ENCODE measurements at regions not wholly inside any gene's neighbourhood (a gene's known extent, or its start where the extent isn't known, plus 50 kb on each side); places are given as distances from the start of the nearest gene placed in this dataset.
A peak's percentile ranks its signal among the peaks of the same experiment; 100 is the strongest.
"Not testable (repeated sequence)": the region's sequence is repeated elsewhere in the genome, so short reads cannot be mapped to it uniquely, and the experiment has no call there.

DNA sequence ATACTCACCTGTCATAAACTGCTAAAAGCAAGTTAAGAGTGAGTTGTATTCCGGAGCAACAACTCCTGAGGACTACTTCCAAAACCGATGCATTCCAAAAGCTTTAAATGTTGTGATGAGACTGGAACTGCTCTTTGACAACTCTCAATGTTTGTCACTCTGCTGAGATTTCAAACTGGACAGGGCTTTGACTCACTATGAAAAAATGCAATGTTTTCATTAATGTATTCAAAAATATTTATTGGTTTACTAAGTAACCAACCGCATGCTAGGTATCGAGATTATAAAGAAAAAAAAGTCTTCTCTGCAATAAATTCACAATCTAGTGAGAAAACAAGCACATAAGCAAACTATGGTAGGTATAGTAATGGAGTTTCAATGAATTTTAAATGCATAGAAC lies 107.9 kb upstream of the GNAI1 start:
- Histone ChIP-seq H3K4me3 (no peak overlapping the region), H3K9me3 (peaks cover 0 to 9% (median 0%) of the 10 kb centered on the region in 4 donors), H3K36me3 (no peaks in the 10 kb centered on the region), H3K4me1 (no peaks in the 10 kb centered on the region), H3K27me3 (no peaks in the 10 kb centered on the region), H3K27ac (no peak overlapping the region)
- intact Hi-C loops (cut with DNase I; ENCODE audit: low total_unique reads), result no loop called here
- no peak for DNase-seq
- TF ChIP-seq POLR2A (IDR thresholded peaks at IDR 0.05) (no peak), EP300 (IDR thresholded peaks at IDR 0.05) (no peak), POLR2AphosphoS5 (IDR thresholded peaks at IDR 0.05) (no peak)
- 88 to 92% (median 90%) methylated on average over 4 of the region's 4 CpGs for WGBS, 5 donors

GRCh38 chr7:80020277-80020676 lies 114.4 kb upstream of the GNAI1 start:
- WGBS, 5 donors, result 24 to 56% (median 41%) methylated on average over 5 of the region's 5 CpGs; no CpG with 5 or more reads in 1 of the 5 donors
- H3K9me3 ChIP-seq; intact Hi-C loops (cut with DNase I; ENCODE audit: low total_unique reads); H3K4me1 ChIP-seq; DNase-seq; H3K36me3 ChIP-seq; H3K27ac ChIP-seq; H3K27me3 ChIP-seq; H3K4me3 ChIP-seq: not testable (repeated sequence)

DNA sequence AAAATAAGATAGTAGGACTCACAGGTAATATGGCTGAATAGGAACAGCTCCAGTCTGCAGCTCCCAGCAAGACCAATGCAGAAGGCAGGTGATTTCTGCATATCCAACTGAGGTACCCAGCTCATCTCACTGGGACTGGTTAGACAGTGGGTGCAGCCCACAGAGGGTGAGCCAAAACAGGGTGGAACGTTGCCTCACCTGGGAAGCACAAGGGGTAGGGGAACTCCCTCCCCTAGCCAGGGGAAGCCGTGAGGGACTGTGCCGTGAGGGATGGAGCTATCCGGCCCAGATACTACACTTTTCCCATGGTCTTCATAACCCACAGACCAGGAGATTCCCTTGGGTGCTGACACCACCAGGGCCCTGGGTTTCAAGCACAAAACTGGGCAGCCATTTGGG lies 114.8 kb upstream of the GNAI1 start:
- WGBS, 5 donors, result 78 to 100% (median 84%) methylated on average over 3 to 4 of the region's 4 CpGs
- intact Hi-C loops (cut with DNase I; ENCODE audit: low total_unique reads); H3K4me3 ChIP-seq; H3K27ac ChIP-seq; H3K9me3 ChIP-seq; H3K36me3 ChIP-seq; H3K4me1 ChIP-seq; DNase-seq; H3K27me3 ChIP-seq: not testable (repeated sequence)

GRCh38 chr7:80018941-80019808 lies 115.5 kb upstream of the GNAI1 start:
- Histone ChIP-seq H3K9me3 (peaks cover 0 to 6% (median 0%) of the 10 kb centered on the region in 4 donors), H3K4me1 (no peaks in the 10 kb centered on the region), H3K27ac (no peak overlapping the region), H3K4me3 (no peak overlapping the region), H3K27me3 (no peaks in the 10 kb centered on the region), H3K36me3 (no peaks in the 10 kb centered on the region)
- 32 to 36% (median 34%) methylated on average over 9 of the region's 9 CpGs for WGBS, 5 donors
- intact Hi-C loops (cut with DNase I; ENCODE audit: low total_unique reads), result no loop called here
- DNase-seq, result peak; percentile 31 to 80
- no peak for TF ChIP-seq EP300 (IDR thresholded peaks at IDR 0.05)
- peak in 5 of 7 experiments; percentile 54 to 83 (median 64) for TF ChIP-seq CTCF (IDR thresholded peaks at IDR 0.05)

DNA sequence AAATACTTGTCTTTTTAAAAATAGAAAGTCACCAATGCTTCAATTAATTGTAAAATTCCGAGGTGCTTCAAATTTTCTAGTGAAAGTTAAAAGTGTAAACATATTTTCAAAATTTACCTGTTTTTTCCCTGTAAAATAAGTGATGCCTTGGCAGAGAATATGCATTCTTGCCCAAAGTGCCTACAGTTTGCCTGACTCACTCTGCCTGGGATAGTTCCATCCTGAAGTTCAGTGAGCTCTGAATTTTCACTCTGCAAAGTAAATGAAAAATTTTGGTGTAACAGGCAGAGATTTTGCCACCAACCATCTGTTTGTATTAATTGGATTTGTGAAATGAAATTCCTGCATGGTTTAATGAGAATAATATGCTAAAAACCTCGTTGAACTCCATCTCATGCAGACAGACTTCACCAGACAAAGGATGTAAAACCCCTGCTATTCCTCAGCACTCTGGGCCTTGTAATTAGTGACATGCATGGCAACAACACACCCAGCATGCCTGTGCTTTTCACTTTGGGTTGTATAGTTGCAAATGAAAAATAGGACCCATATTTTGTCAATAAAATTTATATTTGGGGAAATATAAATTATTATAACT lies 117.4 kb upstream of the GNAI1 start:
- Histone ChIP-seq H3K36me3 (no peaks in the 10 kb centered on the region), H3K27me3 (no peaks in the 10 kb centered on the region), H3K4me3 (no peak overlapping the region), H3K9me3 (no peaks in the 10 kb centered on the region), H3K27ac (no peak overlapping the region), H3K4me1 (no peaks in the 10 kb centered on the region)
- DNase-seq, result no peak
- 56 to 84% (median 74%) methylated on average over 2 of the region's 2 CpGs for WGBS, 5 donors
- TF ChIP-seq POLR2A (IDR thresholded peaks at IDR 0.05), result no peak
- TF ChIP-seq CTCF (IDR thresholded peaks at IDR 0.05), result no peak
- no peak for TF ChIP-seq POLR2AphosphoS5 (IDR thresholded peaks at IDR 0.05)
- TF ChIP-seq EP300 (IDR thresholded peaks at IDR 0.05), result no peak
- intact Hi-C loops (cut with DNase I; ENCODE audit: low total_unique reads), result no loop called here

DNA sequence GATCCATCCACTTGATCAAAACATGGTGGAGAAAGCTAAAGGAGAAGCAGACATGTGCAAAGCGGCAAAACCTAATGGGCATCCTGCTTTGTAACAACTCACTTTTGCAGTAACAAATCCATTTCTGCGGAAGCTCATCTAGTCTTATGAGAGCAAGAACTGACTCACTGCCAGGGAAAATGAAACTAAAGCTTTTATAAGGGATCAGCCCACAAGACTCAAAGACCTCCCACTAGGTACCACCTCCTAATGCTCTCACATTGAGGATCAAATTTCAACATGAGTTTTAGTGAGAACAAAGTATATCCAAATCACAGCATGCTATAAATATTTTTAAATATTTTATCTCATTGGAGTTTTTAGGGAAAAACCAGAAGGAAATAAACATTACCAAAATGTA lies 120.1 kb upstream of the GNAI1 start:
- H3K4me3 ChIP-seq, result no peak overlapping the region
- H3K36me3 ChIP-seq, result no peaks in the 10 kb centered on the region
- TF ChIP-seq POLR2A (IDR thresholded peaks at IDR 0.05), result no peak
- no peak for TF ChIP-seq POLR2AphosphoS5 (IDR thresholded peaks at IDR 0.05)
- TF ChIP-seq EP300 (IDR thresholded peaks at IDR 0.05), result no peak
- TF ChIP-seq CTCF (IDR thresholded peaks at IDR 0.05), result no peak
- peak in 1 of 2 donors; percentile 12 for DNase-seq
- no peaks in the 10 kb centered on the region for H3K4me1 ChIP-seq
- intact Hi-C loops (cut with DNase I; ENCODE audit: low total_unique reads), result no loop called here
- no peaks in the 10 kb centered on the region for H3K27me3 ChIP-seq
- no peak overlapping the region for H3K27ac ChIP-seq
- H3K9me3 ChIP-seq, result no peaks in the 10 kb centered on the region
- 91 to 98% (median 96%) methylated on average over 2 of the region's 2 CpGs for WGBS, 5 donors

Data from stomach (tissue), 8 donors.